SK-N-MC (cell line): ENCODE measurements at regions not wholly inside any gene's neighbourhood (a gene's known extent, or its start where the extent isn't known, plus 50 kb on each side); places are given as distances from the start of the nearest gene placed in this dataset.

Experiments
- EZH2 ChIP-seq: fragments of 200-600 bp; sonication (generic); IDR thresholded peaks from one replicate; pipeline ENCODE4 v1.6.1; 2017; ENCODE audit warnings: antibody characterized with exemption
- FOXP2 ChIP-seq: optimal IDR thresholded peaks from 2 replicates; pipeline ENCODE3; 2011; ENCODE audit warnings: mild to moderate bottlenecking, moderate library complexity; ENCODE audit not compliant: insufficient read depth; ENCODE audit errors: extremely low read length, control extremely low read depth
- POLR2AphosphoS5 ChIP-seq: IDR thresholded peaks from 2 replicates; pipeline ENCODE4 v1.6.1; 2012; ENCODE audit warnings: mild to moderate bottlenecking, low read depth, low read length, borderline replicate concordance

GRCh38 chr21:27447843-27448242 lies 481.0 kb upstream of the ADAMTS5 start:
- TF ChIP-seq EZH2 (no peak), POLR2AphosphoS5 (no peak), FOXP2 (no peak)
